ENCODE measurements at regions not wholly inside any gene's neighbourhood (a gene's known extent, or its start where the extent isn't known, plus 50 kb on each side); places are given as distances from the start of the nearest gene placed in this dataset.

DNA sequence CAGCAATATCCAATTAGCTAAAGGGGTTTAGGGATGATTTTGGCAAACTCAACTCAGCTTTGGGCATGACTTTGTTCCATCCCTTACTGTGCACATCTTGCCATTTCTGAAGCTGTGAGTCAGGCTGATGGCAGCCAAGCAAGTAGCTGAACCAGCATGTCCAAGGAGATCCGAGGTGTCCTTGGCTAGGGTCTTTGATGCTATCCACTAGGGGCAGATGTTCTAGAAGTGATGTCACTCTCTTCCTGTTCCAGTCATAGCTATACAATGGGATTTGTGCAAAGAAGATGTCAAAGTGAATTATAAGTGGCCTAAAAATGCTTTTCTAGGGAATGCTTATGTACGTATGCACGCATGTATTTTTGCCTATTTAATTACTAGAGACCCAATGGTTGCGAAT, 160.8 kb upstream of the PAPPA start:
- Histone ChIP-seq H3K4me3 (no peak overlapping the region), H3K27me3 (no peaks in the 10 kb centered on the region), H3K9me3 (no peaks in the 10 kb centered on the region), H3K27ac (no peak overlapping the region), H3K36me3 (no peaks in the 10 kb centered on the region), H3K4me1 (no peaks in the 10 kb centered on the region)
- ATAC-seq = no peak
- WGBS, 2 donors = 78 to 79% methylated on average over 4 of the region's 4 CpGs
- intact Hi-C loops (cut with DNase I) = loop anchor here in 1 of 10 donors (10.0 kb wide), 1 partner anchor 108 kb away; no protein-coding TSS in a partner anchor
- no peak for DNase-seq
- TF ChIP-seq, protein P1, sequence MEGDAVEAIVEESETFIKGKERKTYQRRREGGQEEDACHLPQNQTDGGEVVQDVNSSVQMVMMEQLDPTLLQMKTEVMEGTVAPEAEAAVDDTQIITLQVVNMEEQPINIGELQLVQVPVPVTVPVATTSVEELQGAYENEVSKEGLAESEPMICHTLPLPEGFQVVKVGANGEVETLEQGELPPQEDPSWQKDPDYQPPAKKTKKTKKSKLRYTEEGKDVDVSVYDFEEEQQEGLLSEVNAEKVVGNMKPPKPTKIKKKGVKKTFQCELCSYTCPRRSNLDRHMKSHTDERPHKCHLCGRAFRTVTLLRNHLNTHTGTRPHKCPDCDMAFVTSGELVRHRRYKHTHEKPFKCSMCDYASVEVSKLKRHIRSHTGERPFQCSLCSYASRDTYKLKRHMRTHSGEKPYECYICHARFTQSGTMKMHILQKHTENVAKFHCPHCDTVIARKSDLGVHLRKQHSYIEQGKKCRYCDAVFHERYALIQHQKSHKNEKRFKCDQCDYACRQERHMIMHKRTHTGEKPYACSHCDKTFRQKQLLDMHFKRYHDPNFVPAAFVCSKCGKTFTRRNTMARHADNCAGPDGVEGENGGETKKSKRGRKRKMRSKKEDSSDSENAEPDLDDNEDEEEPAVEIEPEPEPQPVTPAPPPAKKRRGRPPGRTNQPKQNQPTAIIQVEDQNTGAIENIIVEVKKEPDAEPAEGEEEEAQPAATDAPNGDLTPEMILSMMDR (IDR thresholded peaks at IDR 0.05) = no peak

DNA sequence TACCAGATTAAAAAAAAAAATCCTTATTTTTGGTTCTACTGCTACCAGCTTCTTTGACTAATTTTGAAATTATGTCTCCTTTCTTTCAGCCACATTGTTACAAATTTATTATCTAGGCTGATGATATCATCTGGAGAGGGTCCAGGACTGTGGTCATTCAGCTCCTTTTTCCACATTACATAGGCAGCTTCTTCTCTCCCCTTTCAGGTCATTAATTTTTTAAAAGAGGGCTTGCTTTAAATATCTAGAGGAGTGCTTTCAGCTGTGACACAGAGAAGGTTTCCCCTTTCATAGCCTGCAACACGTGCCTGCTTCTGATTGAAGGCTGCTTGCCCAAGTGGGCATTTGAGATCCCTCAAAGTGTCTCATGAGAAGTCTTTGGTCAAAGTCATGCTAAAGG, 155.7 kb upstream of the PAPPA start:
- Histone ChIP-seq H3K4me1 (no peaks in the 10 kb centered on the region), H3K27me3 (no peaks in the 10 kb centered on the region), H3K36me3 (no peaks in the 10 kb centered on the region), H3K27ac (no peak overlapping the region), H3K9me3 (no peaks in the 10 kb centered on the region), H3K4me3 (no peak overlapping the region)
- ATAC-seq (no peak), DNase-seq (no peak)
- TF ChIP-seq, protein P1 (IDR thresholded peaks at IDR 0.05) = no peak
- intact Hi-C loops (cut with DNase I) = loop anchor here in 1 of 10 donors (10.0 kb wide), 1 partner anchor 113 kb away; no protein-coding TSS in a partner anchor
- WGBS, 2 donors = 38 to 64% methylated on average over 1 of the region's 1 CpG

DNA sequence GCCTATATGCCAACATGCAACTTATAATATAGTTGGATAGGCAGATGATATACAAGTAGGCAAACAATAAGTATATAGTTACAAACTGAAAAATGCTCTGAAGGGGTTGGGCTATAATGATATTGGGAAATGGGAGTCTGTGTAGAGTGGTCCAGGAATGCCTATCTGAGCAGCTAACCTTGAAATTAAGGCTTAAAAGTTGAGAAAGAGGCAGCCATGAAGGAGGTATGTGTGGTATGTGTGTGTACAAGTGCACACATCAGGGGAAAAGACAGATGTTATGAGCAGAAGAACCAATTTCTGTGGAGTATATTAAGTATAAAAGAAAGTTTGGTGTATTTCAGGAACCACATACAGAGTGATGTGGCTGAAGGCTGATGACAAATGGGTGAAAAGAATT, 154.9 kb upstream of the PAPPA start:
- Histone ChIP-seq H3K36me3 (no peaks in the 10 kb centered on the region), H3K4me1 (no peaks in the 10 kb centered on the region), H3K27ac (no peak overlapping the region), H3K27me3 (no peaks in the 10 kb centered on the region), H3K9me3 (no peaks in the 10 kb centered on the region), H3K4me3 (no peak overlapping the region)
- ATAC-seq = no peak
- no peak for DNase-seq
- intact Hi-C loops (cut with DNase I) = loop anchor here in 1 of 10 donors (10.0 kb wide), 1 partner anchor 114 kb away; no protein-coding TSS in a partner anchor
- TF ChIP-seq, protein P1 (IDR thresholded peaks at IDR 0.05) = no peak

DNA sequence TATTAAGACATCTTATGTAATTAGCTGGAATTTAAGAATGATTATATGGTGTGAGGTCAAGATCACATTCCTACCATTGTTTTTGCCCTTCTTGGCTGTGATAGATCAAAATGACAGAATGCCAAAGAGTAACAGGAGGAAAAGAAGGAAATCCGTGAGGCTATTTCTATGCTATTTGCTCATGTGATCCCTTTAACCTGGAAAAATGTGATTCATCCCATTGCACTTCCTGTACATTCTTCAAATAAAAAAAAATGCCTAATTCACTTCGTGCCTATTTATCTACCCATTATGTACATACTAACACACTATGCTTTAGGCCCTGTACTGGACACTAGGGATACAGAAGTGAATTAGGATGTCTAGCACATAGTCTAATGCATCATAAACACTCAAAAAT, 154.1 kb upstream of the PAPPA start:
- TF ChIP-seq, protein P1 (IDR thresholded peaks at IDR 0.05) = no peak
- ATAC-seq (no peak), DNase-seq (no peak)
- intact Hi-C loops (cut with DNase I) = loop anchor here in 1 of 10 donors (10.0 kb wide), 1 partner anchor 115 kb away; no protein-coding TSS in a partner anchor
- H3K27ac ChIP-seq = no peak overlapping the region
- no peaks in the 10 kb centered on the region for H3K27me3 ChIP-seq
- H3K4me3 ChIP-seq = no peak overlapping the region
- H3K36me3 ChIP-seq = no peaks in the 10 kb centered on the region
- H3K9me3 ChIP-seq = no peaks in the 10 kb centered on the region
- no peaks in the 10 kb centered on the region for H3K4me1 ChIP-seq
- 69% methylated on average over 2 of the region's 2 CpGs for WGBS, 2 donors
